Activated CD8-positive, alpha-beta memory T cell treated with anti-CD3 and anti-CD28 coated beads, Interleukin-2, amount 50 U/mL, for 24 hours (primary cell): ENCODE measurements at regions not wholly inside any gene's neighbourhood (a gene's known extent, or its start where the extent isn't known, plus 50 kb on each side); places are given as distances from the start of the nearest gene placed in this dataset.

Source experiments
- DNase-seq: peaks from one replicate; pipeline ENCODE4 v3.0.0-alpha.2; 2020; ENCODE audit errors: extremely low read depth

GRCh38 chr17:79539944-79540705 is 70.7 kb downstream of the RBFOX3 start:
- DNase-seq, result no peak

GRCh38 chr17:79538291-79538690 is 72.6 kb downstream of the RBFOX3 start:
- DNase-seq, result no peak

DNA sequence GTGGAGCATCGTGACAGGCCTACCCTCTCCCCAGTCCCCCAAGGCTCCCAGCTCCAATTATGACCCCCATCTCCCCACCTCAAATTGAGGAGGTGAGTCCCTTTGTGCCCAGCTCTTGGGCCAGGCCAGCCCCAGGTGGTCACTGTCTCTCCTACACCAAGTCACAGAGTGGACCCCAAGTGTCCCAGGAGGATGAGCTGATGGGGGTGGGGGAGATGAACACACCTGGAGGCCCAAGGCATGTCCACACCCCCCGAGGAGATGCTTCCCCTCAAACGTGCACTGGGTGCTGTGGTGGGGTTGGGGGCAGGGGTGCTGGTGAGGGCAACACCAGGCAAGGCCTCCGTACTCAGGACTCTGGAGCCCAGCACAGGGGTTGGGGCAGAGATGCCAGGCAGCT is 73.2 kb downstream of the RBFOX3 start:
- DNase-seq, result no peak

- DNase-seq, result no peak
These were observed 73.8 kb downstream of the RBFOX3 start for GRCh38 chr17:79537061-79537460.

DNA sequence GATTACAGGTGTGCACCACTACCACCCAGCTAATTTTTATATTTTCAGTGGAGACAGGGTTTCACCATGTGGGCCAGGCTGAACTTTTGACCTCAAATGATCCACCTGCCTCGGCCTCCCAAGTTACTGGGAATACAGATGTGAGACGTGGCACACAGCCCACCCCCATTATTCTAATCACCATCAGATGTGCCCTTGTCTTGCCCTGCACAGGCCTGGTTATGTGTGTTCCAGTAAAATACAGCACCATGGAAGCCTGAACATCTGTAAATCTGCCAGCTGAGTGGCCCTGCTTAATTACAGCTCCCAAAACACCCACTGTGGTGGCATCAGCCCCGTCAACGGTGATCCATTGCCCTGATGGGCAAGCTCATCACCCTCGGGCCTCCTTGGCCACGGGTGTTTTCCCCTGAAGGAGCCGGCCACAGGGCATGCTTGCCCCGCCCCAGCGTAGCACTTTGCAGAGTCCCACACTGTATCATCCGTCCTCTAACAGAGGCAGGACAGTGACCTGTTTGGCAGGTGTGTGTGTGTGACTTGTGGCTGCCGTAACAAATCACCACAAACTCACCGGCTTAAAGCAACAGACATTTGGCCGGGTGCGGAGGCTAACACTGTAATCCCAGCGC is 74.5 kb downstream of the RBFOX3 start:
- DNase-seq, result no peak

- DNase-seq, result no peak
These were observed 75.2 kb downstream of the RBFOX3 start for GRCh38 chr17:79535728-79536025.

DNA sequence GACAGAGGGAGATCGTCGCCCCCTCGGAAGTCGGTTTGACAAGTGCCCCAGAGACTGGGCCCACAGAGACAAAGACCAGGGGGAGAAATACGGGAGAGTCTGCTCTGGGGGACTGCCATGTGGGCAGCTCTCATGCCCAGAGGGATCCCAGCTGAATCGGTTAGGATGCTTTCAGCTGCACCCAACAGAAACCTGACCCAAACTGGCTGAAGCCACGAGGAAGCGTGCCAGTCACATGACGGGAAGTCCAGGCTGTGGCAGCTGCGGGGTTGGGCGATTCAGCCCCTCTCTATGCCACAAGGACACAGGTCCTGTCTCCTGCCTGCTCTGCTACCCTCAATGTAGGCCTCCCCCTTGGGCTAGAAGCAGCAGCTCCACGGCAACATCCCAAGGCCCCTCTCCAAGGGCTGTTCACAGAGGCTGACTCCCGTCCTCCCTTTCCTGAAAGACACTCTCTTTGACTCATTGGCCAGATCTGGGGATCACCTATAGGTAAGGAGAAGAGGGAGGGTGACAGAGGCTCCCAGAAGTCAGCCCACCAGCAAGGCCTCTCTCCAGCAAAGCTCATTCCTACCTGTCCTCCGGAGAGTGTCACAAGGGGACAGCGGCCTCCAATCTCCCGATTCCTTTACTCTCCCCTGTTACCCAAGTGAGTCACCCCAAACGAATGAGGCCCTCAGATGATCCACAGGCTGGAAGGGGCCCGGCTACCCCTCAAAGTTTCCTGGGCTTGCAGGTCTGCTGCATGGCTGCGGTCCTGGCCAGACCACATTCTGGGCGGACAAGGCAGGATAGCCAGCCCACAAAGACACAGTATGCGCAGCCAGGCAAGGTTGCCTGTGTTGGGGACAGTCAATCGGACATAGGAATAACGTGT is 75.8 kb downstream of the RBFOX3 start:
- DNase-seq, result no peak

DNA sequence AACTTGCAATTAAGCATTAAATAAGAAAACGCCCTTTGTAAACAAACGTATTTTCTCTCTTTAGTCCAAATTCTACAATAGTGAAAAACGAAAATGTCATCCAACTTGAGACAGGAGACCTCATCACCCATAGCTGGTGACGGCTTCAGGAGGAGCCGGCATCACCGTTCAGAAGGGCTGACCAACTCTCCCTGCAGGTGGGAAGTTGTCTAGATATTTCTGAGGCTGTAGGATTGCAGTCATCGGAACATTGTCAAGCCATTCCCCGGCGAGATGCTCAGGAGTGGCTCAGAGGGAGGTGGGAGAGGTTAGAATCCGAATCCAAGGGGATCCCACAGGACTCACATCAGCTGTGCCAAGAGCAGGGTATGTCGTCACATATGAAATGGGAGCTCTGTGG is 76.7 kb downstream of the RBFOX3 start:
- no peak for DNase-seq

DNA sequence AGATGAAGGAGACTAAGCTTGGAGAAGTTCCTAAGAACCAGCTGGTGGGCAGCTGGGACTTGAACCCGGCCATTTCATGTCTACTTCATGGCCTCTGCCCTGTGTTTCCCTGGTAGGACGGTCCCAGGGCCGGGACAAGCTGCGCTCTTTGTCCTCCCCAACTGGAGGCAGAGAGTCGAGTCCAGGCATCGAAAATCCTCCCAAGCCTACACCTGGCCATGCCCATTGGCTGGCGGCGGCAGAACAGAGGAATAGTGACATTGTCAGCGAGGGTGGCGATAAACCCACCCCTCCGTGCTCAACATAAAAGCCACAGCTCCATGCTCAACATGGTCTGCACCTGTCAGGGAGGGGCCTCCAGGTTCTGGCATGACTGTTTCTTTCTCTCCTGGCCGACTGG is 77.7 kb downstream of the RBFOX3 start:
- no peak for DNase-seq

DNA sequence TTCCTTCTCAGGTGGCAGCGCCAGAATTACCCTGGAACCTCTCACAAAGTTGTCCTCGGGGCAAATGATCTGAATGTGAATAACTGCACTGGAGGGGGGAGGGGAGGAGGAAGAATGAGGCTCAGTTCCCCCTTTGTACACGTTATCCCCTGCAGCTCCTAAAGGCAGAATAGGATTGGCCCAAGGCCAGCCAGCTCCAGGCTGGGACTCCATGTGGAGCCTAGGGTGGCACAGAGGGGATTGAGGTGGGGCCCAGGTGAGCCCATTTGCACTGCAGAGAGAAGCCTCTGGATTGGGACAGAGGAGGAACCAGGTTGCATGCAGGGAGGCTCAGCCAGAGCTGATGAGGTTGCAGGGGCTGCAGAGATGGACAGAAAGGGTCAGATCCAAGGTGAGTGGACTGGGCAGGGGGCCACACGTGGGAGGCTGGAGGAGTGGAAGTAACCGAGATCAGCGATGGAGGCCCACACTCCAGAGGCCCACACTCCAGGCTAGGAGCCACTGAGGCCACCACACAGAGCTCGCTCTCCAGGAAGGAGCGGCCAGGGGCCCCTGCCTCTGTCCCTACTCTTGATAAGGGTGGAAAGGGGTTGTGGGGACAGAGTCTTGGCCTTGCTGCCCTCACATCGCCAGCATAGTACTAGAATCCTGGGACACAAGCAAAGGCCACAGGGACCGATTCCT is 78.6 kb downstream of the RBFOX3 start:
- no peak for DNase-seq

- DNase-seq, result no peak
These were observed 79.4 kb downstream of the RBFOX3 start for GRCh38 chr17:79531191-79532095.

DNA sequence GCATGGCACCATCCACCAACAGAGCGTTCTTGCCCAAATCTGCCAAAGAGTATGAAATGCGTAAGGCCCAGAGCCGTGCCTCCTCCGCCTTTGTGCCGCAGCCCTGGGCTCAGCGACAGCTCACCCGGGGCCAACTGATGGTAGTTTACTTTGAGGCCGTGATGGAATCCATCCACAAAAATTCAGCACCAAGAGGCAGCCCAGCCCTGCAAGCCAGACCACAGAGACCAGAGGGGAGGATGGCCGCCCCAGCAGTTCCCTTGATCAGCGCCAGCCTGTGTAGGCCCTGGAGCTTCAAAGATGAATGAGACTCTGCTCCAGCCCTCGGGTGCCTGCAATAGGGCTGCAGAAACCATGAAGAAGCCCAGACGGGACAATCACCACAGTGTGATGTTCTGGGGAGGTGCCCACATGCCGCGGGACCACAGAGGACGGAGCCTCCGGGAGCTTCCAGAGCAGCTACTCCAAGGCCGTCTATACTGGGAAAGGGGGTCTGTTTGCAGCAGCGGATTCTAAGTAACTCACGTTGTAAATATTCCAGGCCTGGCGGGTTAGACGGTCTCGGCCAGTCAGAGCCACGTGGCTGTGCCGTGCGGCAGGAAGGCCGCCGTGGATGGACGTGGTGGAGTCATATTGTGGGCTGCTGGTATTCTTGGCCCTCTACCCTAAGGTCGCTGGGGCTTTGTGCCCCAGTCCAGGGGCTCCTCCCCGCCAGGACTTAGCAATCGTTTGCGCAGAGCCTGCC is 80.3 kb downstream of the RBFOX3 start:
- DNase-seq, result no peak

DNA sequence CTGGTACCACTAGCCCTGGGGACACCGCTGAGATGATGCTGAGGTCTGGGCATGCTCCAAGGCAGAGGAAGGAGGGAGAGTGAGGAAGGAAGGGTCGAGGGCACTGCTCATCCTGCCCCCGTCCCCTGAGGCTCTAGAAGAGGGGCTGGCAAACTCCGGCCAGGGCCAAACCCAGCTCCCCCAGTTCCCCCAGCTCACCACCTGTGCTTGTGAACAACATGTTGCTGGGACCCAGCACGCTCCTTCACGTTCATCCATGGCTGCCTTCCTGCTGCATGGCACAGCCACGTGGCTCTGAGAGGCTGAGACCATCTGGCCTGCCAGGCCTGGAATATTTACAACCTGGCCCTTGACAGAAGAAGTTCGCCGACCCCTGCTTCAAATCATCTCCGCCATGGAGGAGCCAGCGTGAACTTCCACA is 81.2 kb downstream of the RBFOX3 start:
- DNase-seq, result no peak

GRCh38 chr17:79528592-79529125 is 82.2 kb downstream of the RBFOX3 start:
- DNase-seq, result no peak

GRCh38 chr17:79527306-79527705 is 83.5 kb downstream of the RBFOX3 start:
- no peak for DNase-seq

DNA sequence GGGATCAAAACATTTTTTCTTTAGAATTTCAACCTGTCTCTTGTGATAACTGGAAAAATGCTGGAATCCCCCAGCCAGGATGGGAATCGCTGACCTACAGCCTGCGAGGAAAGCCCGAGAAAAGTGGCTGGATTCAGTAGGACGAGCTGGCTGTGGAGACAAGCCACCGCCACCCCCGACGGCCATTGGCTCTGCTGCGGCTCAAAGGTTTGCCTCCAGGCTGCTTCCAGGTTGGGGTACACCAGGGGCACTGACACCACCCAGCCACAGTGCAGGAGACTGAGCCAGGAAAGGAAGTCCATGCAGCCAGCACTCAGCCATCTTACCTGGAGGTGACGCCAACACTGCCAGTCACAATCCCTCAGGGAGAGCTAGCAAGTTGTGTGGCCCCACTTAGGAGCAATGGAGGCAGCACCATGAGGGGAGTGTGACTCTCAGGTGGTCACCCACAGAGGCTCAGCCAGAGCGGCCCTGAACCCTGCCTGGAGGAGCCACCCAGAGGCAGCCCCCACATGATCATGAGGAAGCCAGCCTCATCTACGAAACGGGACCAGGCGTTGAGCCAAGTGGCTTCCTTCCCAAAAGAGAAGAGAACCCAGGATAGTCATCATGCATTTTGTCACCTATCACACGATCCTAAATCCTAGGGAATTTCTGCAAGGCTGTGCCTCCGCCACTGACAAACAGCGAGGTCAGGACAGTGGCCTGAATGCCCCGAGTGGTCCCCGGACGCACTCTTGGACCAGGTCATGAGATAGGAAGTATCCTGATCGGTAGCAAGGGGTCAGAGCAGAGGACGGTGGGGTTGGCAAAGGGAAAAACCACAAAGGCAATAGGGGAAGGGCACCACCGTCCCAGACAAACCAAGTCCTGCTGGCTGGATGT is 84.8 kb downstream of the RBFOX3 start:
- no peak for DNase-seq

DNA sequence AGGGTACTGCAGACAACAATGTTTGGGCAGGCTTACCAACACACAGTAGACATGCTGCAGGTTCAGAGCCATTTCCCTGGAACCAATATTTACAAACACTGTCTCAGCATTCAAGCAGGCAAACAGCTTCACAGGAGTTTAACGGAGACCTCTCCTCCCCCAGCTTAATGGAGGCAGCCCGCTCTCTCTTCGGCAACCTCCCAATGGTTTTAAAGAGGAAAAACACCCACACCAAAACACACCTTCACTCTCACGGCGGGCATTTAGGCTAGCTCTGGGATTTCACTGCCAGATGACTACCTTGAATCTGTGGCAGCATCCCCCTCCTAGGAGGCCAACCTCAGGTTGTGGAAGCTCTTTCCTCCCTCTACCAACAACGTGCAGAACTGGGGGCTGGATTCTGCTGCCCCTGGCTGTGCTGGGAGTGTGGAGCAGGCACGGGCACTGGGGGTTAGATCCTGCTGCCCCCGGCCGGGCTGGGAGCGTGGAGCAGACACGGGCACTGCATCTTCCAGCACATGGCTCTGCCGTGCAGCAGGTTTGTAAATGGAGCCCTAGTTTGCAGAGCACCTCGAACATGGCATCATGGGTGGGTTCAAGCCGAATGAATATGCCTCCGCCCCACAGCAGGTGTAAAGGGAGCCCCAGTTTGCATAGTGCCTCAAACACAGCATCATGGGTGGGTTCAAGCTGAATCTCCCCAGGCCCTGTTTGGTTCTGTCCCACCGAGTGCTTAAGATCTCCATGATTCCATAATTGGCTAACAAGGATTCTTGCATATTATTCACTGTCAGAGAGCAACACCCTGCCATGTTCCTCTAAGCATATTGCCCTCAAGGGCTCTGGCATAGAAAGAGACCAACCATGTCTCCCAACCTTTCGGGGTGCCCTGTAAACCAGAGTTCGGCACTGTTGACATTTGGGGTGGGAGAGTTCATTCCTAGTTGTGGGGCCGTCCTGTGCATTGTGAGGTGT is 86.4 kb downstream of the RBFOX3 start:
- DNase-seq, result no peak

DNA sequence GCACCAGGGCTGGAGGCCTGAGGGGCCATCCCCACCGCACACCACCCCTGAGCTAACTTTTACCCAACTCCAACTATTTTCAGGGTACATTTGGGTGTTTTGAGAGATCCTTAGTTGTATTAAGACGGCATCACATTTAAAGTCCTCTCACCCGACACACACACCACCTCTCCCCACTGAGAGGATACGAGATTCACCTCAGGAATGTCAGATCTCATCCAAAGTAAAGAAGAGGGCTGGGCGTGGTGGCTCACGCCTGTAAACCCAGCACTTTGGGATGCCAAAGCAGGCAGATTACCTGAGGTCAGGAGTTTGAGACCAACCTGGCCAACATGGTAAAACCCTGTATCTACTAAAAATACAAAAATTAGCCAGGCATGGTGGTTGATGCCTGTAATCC is 88.4 kb downstream of the RBFOX3 start:
- no peak for DNase-seq
